ENCODE measurements at regions not wholly inside any gene's neighbourhood (a gene's known extent, or its start where the extent isn't known, plus 50 kb on each side); places are given as distances from the start of the nearest gene placed in this dataset.

GRCh38 chr11:134638796-134639430 lies 226.9 kb upstream of the B3GAT1 start:
- TF ChIP-seq CTCF (IDR thresholded peaks at IDR 0.05) (no peak), POLR2A (IDR thresholded peaks at IDR 0.05) (no peak)

Measured in right lobe of liver (tissue), 4 donors.